ENCODE measurements at regions not wholly inside any gene's neighbourhood (a gene's known extent, or its start where the extent isn't known, plus 50 kb on each side); places are given as distances from the start of the nearest gene placed in this dataset.

- Mint-ChIP-seq H3K4me1 (ENCODE audit: low read depth) (peaks cover 9% of the 10 kb centered on the region), H3K36me3 (ENCODE audit: low read depth) (peaks cover 15% of the 10 kb centered on the region), H3K9me3 (peaks cover 6% of the 10 kb centered on the region), H3K27me3 (ENCODE audit: low read depth) (no peaks in the 10 kb centered on the region), H3K4me3 (no peak overlapping the region), H3K27ac (no peak overlapping the region)
Measured at GRCh38 chr14:71521238-71522135, 410.7 kb upstream of the RGS6 start.

DNA sequence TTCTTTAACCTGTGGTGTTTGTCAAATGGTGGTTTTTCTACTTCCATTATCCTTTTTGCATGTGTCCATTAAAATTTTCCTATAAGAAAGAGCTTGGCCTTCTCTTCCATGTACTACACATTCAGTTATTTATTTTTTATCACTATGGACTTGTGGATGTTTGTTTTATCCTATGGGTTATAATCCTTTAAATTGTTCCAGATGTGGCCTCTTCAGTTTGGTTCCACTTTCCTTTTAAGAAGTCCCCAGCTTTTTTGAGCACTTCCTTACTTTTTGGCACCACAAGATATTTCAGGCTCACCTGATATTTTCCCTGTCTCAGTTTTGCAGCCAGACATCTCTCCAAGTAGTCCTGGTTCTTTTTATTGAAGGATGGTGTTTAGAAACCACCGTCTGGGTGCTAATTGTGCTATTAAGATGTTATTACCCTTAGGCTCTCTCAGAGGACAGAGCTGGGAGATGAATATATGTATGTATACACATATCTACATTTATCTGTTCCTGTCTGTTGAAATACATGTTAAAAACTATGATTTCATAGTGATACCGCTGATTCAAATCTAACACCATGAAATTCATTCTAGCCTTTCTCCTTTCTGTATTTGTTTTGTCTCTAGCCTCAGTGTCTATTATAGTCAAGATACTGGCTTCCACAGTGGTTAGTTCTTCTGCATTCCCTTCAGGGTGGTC, 408.5 kb upstream of the RGS6 start:
- no peaks in the 10 kb centered on the region for H3K9me3 Mint-ChIP-seq
- H3K36me3 Mint-ChIP-seq (ENCODE audit: low read depth) = peaks cover 9% of the 10 kb centered on the region
- H3K4me1 Mint-ChIP-seq (ENCODE audit: low read depth) = peaks cover 9% of the 10 kb centered on the region
- H3K27ac Mint-ChIP-seq = no peak overlapping the region
- H3K4me3 Mint-ChIP-seq = no peak overlapping the region
- no peaks in the 10 kb centered on the region for H3K27me3 Mint-ChIP-seq (ENCODE audit: low read depth)

- no peak overlapping the region for H3K4me3 Mint-ChIP-seq
- no peaks in the 10 kb centered on the region for H3K27me3 Mint-ChIP-seq (ENCODE audit: low read depth)
- no peak overlapping the region for H3K27ac Mint-ChIP-seq
- H3K36me3 Mint-ChIP-seq (ENCODE audit: low read depth) = peaks cover 9% of the 10 kb centered on the region
- peaks cover 9% of the 10 kb centered on the region for H3K4me1 Mint-ChIP-seq (ENCODE audit: low read depth)
- H3K9me3 Mint-ChIP-seq = no peaks in the 10 kb centered on the region
Measured at GRCh38 chr14:71524320-71524982, 407.8 kb upstream of the RGS6 start.

- H3K4me1 Mint-ChIP-seq (ENCODE audit: low read depth) = peaks cover 9% of the 10 kb centered on the region
- no peak overlapping the region for H3K4me3 Mint-ChIP-seq
- H3K9me3 Mint-ChIP-seq = no peaks in the 10 kb centered on the region
- H3K27ac Mint-ChIP-seq = no peak overlapping the region
- H3K36me3 Mint-ChIP-seq (ENCODE audit: low read depth) = peaks cover 16% of the 10 kb centered on the region
- H3K27me3 Mint-ChIP-seq (ENCODE audit: low read depth) = no peaks in the 10 kb centered on the region
Measured at GRCh38 chr14:71525663-71526221, 406.5 kb upstream of the RGS6 start.

GRCh38 chr14:71526388-71526787, 405.8 kb upstream of the RGS6 start:
- H3K4me3 Mint-ChIP-seq = no peak overlapping the region
- no peaks in the 10 kb centered on the region for H3K27me3 Mint-ChIP-seq (ENCODE audit: low read depth)
- peaks cover 9% of the 10 kb centered on the region for H3K4me1 Mint-ChIP-seq (ENCODE audit: low read depth)
- H3K27ac Mint-ChIP-seq = no peak overlapping the region
- no peaks in the 10 kb centered on the region for H3K9me3 Mint-ChIP-seq
- H3K36me3 Mint-ChIP-seq (ENCODE audit: low read depth) = peaks cover 16% of the 10 kb centered on the region

DNA sequence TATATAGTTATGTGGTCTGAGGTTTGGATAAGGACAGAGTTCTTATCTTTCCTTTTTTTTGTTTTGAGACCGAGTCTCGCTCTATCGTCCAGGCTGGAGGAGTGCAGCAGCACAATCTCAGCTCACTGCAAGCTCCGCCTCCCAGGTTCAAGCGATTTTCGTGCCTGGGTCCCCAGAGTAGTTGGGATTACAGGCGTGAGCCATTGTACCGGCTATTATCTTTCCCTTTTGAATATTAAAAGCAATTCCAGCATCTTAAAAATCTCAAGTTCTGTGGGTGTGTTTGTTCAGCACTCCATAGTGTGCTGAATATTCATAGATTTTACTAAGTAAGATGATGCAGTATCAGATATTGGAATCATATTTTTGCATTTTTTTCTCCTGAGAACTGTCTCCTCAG, 404.4 kb upstream of the RGS6 start:
- Mint-ChIP-seq H3K9me3 (no peaks in the 10 kb centered on the region), H3K27ac (no peak overlapping the region), H3K36me3 (ENCODE audit: low read depth) (peaks cover 20% of the 10 kb centered on the region), H3K4me3 (no peak overlapping the region), H3K4me1 (ENCODE audit: low read depth) (peaks cover 9% of the 10 kb centered on the region), H3K27me3 (ENCODE audit: low read depth) (no peaks in the 10 kb centered on the region)

GRCh38 chr14:71529848-71530247, 402.4 kb upstream of the RGS6 start:
- H3K4me1 Mint-ChIP-seq (ENCODE audit: low read depth) = no peaks in the 10 kb centered on the region
- H3K36me3 Mint-ChIP-seq (ENCODE audit: low read depth) = peaks cover 14% of the 10 kb centered on the region
- H3K4me3 Mint-ChIP-seq = no peak overlapping the region
- no peaks in the 10 kb centered on the region for H3K9me3 Mint-ChIP-seq
- H3K27me3 Mint-ChIP-seq (ENCODE audit: low read depth) = no peaks in the 10 kb centered on the region
- no peak overlapping the region for H3K27ac Mint-ChIP-seq

- Mint-ChIP-seq H3K4me3 (no peak overlapping the region), H3K27ac (no peak overlapping the region), H3K36me3 (ENCODE audit: low read depth) (peaks cover 14% of the 10 kb centered on the region), H3K27me3 (ENCODE audit: low read depth) (no peaks in the 10 kb centered on the region), H3K9me3 (no peaks in the 10 kb centered on the region), H3K4me1 (ENCODE audit: low read depth) (peaks cover 6% of the 10 kb centered on the region)
Measured at GRCh38 chr14:71532344-71532743, 399.9 kb upstream of the RGS6 start.

DNA sequence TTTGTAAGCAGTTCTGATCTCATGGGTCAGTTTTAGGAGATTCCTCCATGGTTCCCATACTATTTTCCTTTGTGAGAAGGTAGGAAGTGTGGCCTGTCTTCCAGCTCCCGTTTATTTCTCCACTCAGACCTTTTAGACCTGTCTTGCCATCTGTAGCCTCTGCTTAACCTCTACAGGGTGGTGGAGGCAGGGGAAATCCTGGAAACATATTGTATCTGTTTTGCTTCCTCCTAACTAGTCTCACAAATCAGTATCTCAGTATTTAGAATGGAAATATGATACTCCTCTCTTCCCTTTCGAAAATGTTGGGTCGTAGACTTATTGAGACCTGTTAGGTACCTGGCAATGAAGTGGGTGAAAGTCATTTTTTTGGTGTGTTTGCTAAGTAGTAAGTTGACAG, 399.4 kb upstream of the RGS6 start:
- H3K36me3 Mint-ChIP-seq (ENCODE audit: low read depth) = peaks cover 14% of the 10 kb centered on the region
- no peak overlapping the region for H3K27ac Mint-ChIP-seq
- H3K9me3 Mint-ChIP-seq = no peaks in the 10 kb centered on the region
- H3K27me3 Mint-ChIP-seq (ENCODE audit: low read depth) = no peaks in the 10 kb centered on the region
- no peak overlapping the region for H3K4me3 Mint-ChIP-seq
- peaks cover 10% of the 10 kb centered on the region for H3K4me1 Mint-ChIP-seq (ENCODE audit: low read depth)

DNA sequence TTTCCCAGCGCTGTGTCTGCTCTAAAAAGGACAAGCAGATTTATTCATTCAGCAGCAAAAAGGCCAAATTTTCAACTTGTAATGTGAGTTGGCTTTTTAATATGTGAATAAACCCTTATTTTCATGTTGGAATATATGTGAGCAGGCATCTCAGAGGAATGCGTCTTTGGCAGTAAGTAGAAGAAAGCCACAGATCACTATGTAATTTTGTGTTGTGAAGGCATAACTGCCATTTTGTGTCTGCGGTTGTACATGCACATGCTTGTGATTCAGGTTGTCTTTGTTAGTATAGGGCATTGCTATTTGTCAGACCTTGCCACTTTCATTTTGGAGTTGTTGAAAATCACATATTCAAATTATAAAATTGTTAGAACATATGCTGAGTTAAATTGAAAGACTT, 398.8 kb upstream of the RGS6 start:
- peaks cover 14% of the 10 kb centered on the region for H3K36me3 Mint-ChIP-seq (ENCODE audit: low read depth)
- no peak overlapping the region for H3K4me3 Mint-ChIP-seq
- peaks cover 11% of the 10 kb centered on the region for H3K4me1 Mint-ChIP-seq (ENCODE audit: low read depth)
- H3K27ac Mint-ChIP-seq = no peak overlapping the region
- no peaks in the 10 kb centered on the region for H3K9me3 Mint-ChIP-seq
- no peaks in the 10 kb centered on the region for H3K27me3 Mint-ChIP-seq (ENCODE audit: low read depth)

DNA sequence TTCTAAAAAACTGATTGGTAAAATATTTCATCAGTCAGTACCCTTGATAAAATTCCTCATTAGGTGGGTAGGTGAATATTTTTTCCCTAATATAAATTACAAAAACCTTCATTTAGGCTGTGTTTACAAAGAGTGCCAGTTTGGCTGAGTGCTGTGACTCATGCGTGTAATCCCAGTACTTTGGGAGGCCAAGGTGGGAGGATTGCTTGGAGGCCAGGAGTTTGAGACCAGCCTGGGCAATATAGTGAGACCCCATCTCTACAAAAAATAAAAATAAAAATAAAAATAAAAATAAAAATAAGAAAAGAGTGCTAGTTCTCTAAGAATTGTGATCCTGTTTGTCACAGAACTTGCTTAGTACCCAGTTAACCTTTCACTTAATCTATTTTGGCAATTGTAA, 398.4 kb upstream of the RGS6 start:
- Mint-ChIP-seq H3K4me3 (no peak overlapping the region), H3K4me1 (ENCODE audit: low read depth) (peaks cover 14% of the 10 kb centered on the region), H3K27me3 (ENCODE audit: low read depth) (no peaks in the 10 kb centered on the region), H3K27ac (no peak overlapping the region), H3K9me3 (no peaks in the 10 kb centered on the region), H3K36me3 (ENCODE audit: low read depth) (peaks cover 14% of the 10 kb centered on the region)

DNA sequence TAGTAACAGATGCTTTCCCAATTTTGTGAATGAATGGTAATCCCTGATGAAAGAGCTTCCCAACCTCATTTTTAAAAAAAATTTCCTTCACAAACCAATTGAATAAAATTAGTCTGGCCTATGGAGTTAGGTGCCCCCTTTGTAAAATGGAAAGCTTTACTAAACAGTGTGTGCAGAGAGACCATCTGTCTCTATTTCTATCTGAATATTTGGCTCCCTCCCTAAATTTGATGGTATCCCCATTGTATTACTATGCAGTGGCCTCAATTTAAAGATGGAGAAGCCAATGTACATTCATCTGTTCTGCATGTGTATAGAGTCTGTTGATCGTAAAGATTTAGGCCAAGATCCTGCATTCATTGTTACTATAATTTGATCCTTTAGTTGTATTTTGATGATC, 397.7 kb upstream of the RGS6 start:
- Mint-ChIP-seq H3K9me3 (no peaks in the 10 kb centered on the region), H3K27ac (no peak overlapping the region), H3K4me1 (ENCODE audit: low read depth) (peaks cover 14% of the 10 kb centered on the region), H3K36me3 (ENCODE audit: low read depth) (peaks cover 14% of the 10 kb centered on the region), H3K4me3 (no peak overlapping the region), H3K27me3 (ENCODE audit: low read depth) (no peaks in the 10 kb centered on the region)

GRCh38 chr14:71536015-71536740, 396.1 kb upstream of the RGS6 start:
- Mint-ChIP-seq H3K27ac (no peak overlapping the region), H3K4me1 (ENCODE audit: low read depth) (peaks cover 14% of the 10 kb centered on the region), H3K9me3 (no peaks in the 10 kb centered on the region), H3K27me3 (ENCODE audit: low read depth) (no peaks in the 10 kb centered on the region), H3K36me3 (ENCODE audit: low read depth) (peaks cover 5% of the 10 kb centered on the region), H3K4me3 (no peak overlapping the region)
